Kidney (tissue), 13 donors: ENCODE measurements at regions not wholly inside any gene's neighbourhood (a gene's known extent, or its start where the extent isn't known, plus 50 kb on each side); places are given as distances from the start of the nearest gene placed in this dataset.
A peak's percentile ranks its signal among the peaks of the same experiment; 100 is the strongest.

Source experiments
- DNase-seq, 5 donors: peaks; one replicate each; pipeline ENCODE4 v3.0.0-alpha.2; 2013 to 2020
- FAIRE-seq: peaks from 2 replicates; lab custom pipeline; 2012; peaks lifted over from hg19 to GRCh38; lab: Jason Lieb, UNC
- H3K27ac ChIP-seq, 2 donors: one replicate each; pipeline ENCODE4 v1.7.0; 2013; ENCODE audit warnings: low read depth in 2 of 2, low read length in 2 of 2, inconsistent platforms in 1 of 2
- H3K27me3 ChIP-seq: one replicate; pipeline ENCODE4 v1.7.1; 2013; ENCODE audit warnings: low read length, inconsistent platforms; ENCODE audit not compliant: control insufficient read depth, insufficient read depth
- H3K36me3 ChIP-seq, 3 donors: one replicate each; pipeline versions ENCODE4 v1.7.0 to v1.7.1; 2013; ENCODE audit warnings: low read length in 3 of 3, control low read depth in 1 of 3, inconsistent platforms in 1 of 3; ENCODE audit not compliant: insufficient read depth in 3 of 3, control insufficient read depth in 2 of 3
- H3K4me1 ChIP-seq, 3 donors: one replicate each; pipeline versions ENCODE4 v1.7.0 to v1.7.1; 2013; ENCODE audit warnings: low read length in 3 of 3, inconsistent platforms in 1 of 3, low read depth in 1 of 3; ENCODE audit not compliant: control insufficient read depth in 2 of 3, insufficient read depth in 2 of 3
- H3K4me3 ChIP-seq, 3 donors: one replicate each; pipeline versions ENCODE4 v1.7.0 to v1.8.1; 2013; ENCODE audit warnings: low read length in 3 of 3, control low read depth in 1 of 3, inconsistent platforms in 1 of 3
- H3K9ac ChIP-seq, 3 donors: one replicate each; pipeline versions ENCODE4 v1.7.0 to v1.7.1; 2013; ENCODE audit warnings: low read length in 3 of 3, control low read depth in 1 of 3, inconsistent platforms in 1 of 3
- H3K9me3 ChIP-seq, 3 donors: one replicate each; pipeline versions ENCODE4 v1.7.0 to v1.7.1; 2013; ENCODE audit warnings: low read length in 3 of 3, control low read depth in 1 of 3, inconsistent platforms in 1 of 3; ENCODE audit not compliant: control insufficient read depth in 2 of 3, insufficient read depth in 1 of 3
- CTCF ChIP-seq: IDR thresholded peaks from 3 replicates; pipeline ENCODE4 v1.5.1; 2012; ENCODE audit warnings: mild to moderate bottlenecking, moderate library complexity, borderline replicate concordance; ENCODE audit not compliant: insufficient read depth; ENCODE audit errors: extremely low read depth
- intact Hi-C: fragments of 100-400 bp; cut with DNase I; formaldehyde crosslinking; loops from one replicate; pipeline ENCODE4 v1.11.1; 2022
- donor health status: control.
- donor health status: control.
- donor health status: control.
- donor health status: control.
- donor health status: control.
- donor health status: DM: yes; HTN: yes; CAD: no.
- donor health status: Normal renal cell carcinoma (clear cell type).

GRCh38 chr5:44695259-44695658 lies 113.5 kb upstream of the MRPS30 start:
- no peak overlapping the region for H3K27ac ChIP-seq
- FAIRE-seq (no peak), DNase-seq (no peak)
- no peaks in the 10 kb centered on the region for H3K27me3 ChIP-seq
- no peaks in the 10 kb centered on the region for H3K36me3 ChIP-seq
- TF ChIP-seq CTCF = no peak
- no peak overlapping the region for H3K4me3 ChIP-seq
- H3K9me3 ChIP-seq = no peaks in the 10 kb centered on the region
- no peaks in the 10 kb centered on the region for H3K4me1 ChIP-seq
- H3K9ac ChIP-seq = no peak overlapping the region
- intact Hi-C loops = no loop called here

DNA sequence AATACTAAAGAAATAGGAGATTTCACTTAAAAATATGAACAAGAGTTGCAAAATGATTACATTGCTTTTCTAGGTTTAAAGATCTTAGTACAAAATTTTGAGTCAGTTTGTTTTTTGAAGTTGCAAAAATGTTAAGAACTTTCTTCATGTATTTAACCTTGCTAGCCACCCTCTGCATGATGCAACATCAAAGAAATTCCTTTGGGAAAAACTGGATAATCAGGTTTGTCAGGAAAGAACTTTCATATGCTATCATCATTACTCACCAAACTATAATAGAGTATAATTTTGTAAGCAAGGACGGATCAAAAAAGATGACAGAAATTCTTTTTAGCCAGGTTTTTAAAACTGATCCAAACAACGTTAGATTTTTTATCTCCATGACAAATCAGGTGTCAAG lies 116.9 kb upstream of the MRPS30 start:
- Histone ChIP-seq H3K27ac (no peak overlapping the region), H3K4me3 (no peak overlapping the region), H3K27me3 (no peaks in the 10 kb centered on the region), H3K4me1 (no peaks in the 10 kb centered on the region), H3K36me3 (no peaks in the 10 kb centered on the region), H3K9me3 (no peaks in the 10 kb centered on the region), H3K9ac (no peak overlapping the region)
- FAIRE-seq = no peak
- TF ChIP-seq CTCF = no peak
- peak in 2 of 5 donors; percentile 43 to 63 for DNase-seq
- intact Hi-C loops = no loop called here

GRCh38 chr5:44681906-44682305 lies 126.8 kb upstream of the MRPS30 start:
- H3K9me3 ChIP-seq = no peaks in the 10 kb centered on the region
- no peaks in the 10 kb centered on the region for H3K27me3 ChIP-seq
- DNase-seq (no peak), FAIRE-seq (no peak)
- H3K36me3 ChIP-seq = no peaks in the 10 kb centered on the region
- TF ChIP-seq CTCF = no peak
- no peaks in the 10 kb centered on the region for H3K4me1 ChIP-seq
- H3K4me3 ChIP-seq = no peak overlapping the region
- H3K27ac ChIP-seq = no peak overlapping the region
- intact Hi-C loops = no loop called here
- no peak overlapping the region for H3K9ac ChIP-seq

- Histone ChIP-seq H3K9me3 (no peaks in the 10 kb centered on the region), H3K4me3 (no peak overlapping the region), H3K9ac (no peak overlapping the region), H3K27me3 (no peaks in the 10 kb centered on the region), H3K36me3 (no peaks in the 10 kb centered on the region), H3K4me1 (no peaks in the 10 kb centered on the region), H3K27ac (no peak overlapping the region)
- FAIRE-seq = no peak
- TF ChIP-seq CTCF = no peak
- intact Hi-C loops = no loop called here
- DNase-seq = no peak
Measured at GRCh38 chr5:44679214-44679613, 129.5 kb upstream of the MRPS30 start.
